HUES48 (cell line): ENCODE measurements at regions not wholly inside any gene's neighbourhood (a gene's known extent, or its start where the extent isn't known, plus 50 kb on each side); places are given as distances from the start of the nearest gene placed in this dataset.

Experiments used
- H3K27ac ChIP-seq: one replicate; pipeline ENCODE4 v1.7.0; 2013; ENCODE audit warnings: low read depth, low read length, inconsistent platforms
- H3K27me3 ChIP-seq: 2 replicates; pipeline ENCODE4 v1.6.1; 2013; ENCODE audit warnings: mild to moderate bottlenecking, low read length; ENCODE audit not compliant: control insufficient read depth, insufficient read depth
- H3K36me3 ChIP-seq: 2 replicates; pipeline ENCODE4 v1.6.1; 2013; ENCODE audit warnings: low read length; ENCODE audit not compliant: control insufficient read depth, insufficient read depth
- H3K4me1 ChIP-seq: 2 replicates; pipeline ENCODE4 v1.6.1; 2013; ENCODE audit warnings: mild to moderate bottlenecking, low read length; ENCODE audit not compliant: control insufficient read depth, insufficient read depth
- H3K4me3 ChIP-seq: 2 replicates; pipeline ENCODE4 v1.5.1; 2013; ENCODE audit warnings: mild to moderate bottlenecking, low read depth, low read length
- H3K9ac ChIP-seq: 2 replicates; pipeline ENCODE4 v1.6.1; 2013; ENCODE audit warnings: mild to moderate bottlenecking, low read depth, low read length, moderate library complexity
- H3K9me3 ChIP-seq: 2 replicates; pipeline ENCODE4 v1.6.1; 2013; ENCODE audit warnings: low read length; ENCODE audit not compliant: control insufficient read depth, insufficient read depth

GRCh38 chr12:124389138-124389724 lies 94.3 kb downstream of the RFLNA start:
- Histone ChIP-seq H3K36me3 (peaks cover 34% of the 10 kb centered on the region), H3K9ac (no peak overlapping the region; the same call in 1 of the 2 replicates), H3K9me3 (no peaks in the 10 kb centered on the region), H3K27ac (peak overlapping the region; percentile 64), H3K4me1 (peaks cover 7% of the 10 kb centered on the region; the same call in 1 of the 2 replicates), H3K27me3 (no peaks in the 10 kb centered on the region), H3K4me3 (peak overlapping the region; percentile 64)

- Histone ChIP-seq H3K27ac (peak overlapping the region; percentile 59), H3K36me3 (peaks cover 31% of the 10 kb centered on the region), H3K27me3 (no peaks in the 10 kb centered on the region), H3K4me3 (peak overlapping the region; percentile 64), H3K9me3 (no peaks in the 10 kb centered on the region), H3K9ac (no peak overlapping the region; the same call in 1 of the 2 replicates), H3K4me1 (peaks cover 7% of the 10 kb centered on the region; the same call in 1 of the 2 replicates)
Measured at GRCh38 chr12:124388679-124389137, 93.8 kb downstream of the RFLNA start.

- no peaks in the 10 kb centered on the region for H3K9me3 ChIP-seq
- H3K36me3 ChIP-seq: peaks cover 33% of the 10 kb centered on the region
- H3K9ac ChIP-seq: no peak overlapping the region
- H3K4me3 ChIP-seq: no peak overlapping the region; the same call in none of the 2 replicates
- no peaks in the 10 kb centered on the region for H3K27me3 ChIP-seq
- H3K4me1 ChIP-seq: peaks cover 7% of the 10 kb centered on the region; the same call in 1 of the 2 replicates
- no peak overlapping the region for H3K27ac ChIP-seq
Measured at GRCh38 chr12:124388038-124388671, 93.3 kb downstream of the RFLNA start.

- no peak overlapping the region for H3K9ac ChIP-seq
- no peak overlapping the region for H3K27ac ChIP-seq
- peaks cover 39% of the 10 kb centered on the region for H3K36me3 ChIP-seq
- H3K4me1 ChIP-seq: peaks cover 4% of the 10 kb centered on the region; the same call in 1 of the 2 replicates
- no peaks in the 10 kb centered on the region for H3K9me3 ChIP-seq
- H3K27me3 ChIP-seq: no peaks in the 10 kb centered on the region
- H3K4me3 ChIP-seq: no peak overlapping the region
Measured at GRCh38 chr12:124387528-124387911, 92.6 kb downstream of the RFLNA start.

GRCh38 chr12:124386661-124387527 lies 92.0 kb downstream of the RFLNA start:
- Histone ChIP-seq H3K27ac (peak overlapping the region; percentile 28), H3K4me3 (no peak overlapping the region), H3K36me3 (peaks cover 43% of the 10 kb centered on the region)

GRCh38 chr12:124386059-124386458 lies 91.2 kb downstream of the RFLNA start:
- H3K27me3 ChIP-seq: no peaks in the 10 kb centered on the region
- no peaks in the 10 kb centered on the region for H3K9me3 ChIP-seq
- H3K4me3 ChIP-seq: no peak overlapping the region
- H3K36me3 ChIP-seq: peaks cover 44% of the 10 kb centered on the region
- H3K4me1 ChIP-seq: no peaks in the 10 kb centered on the region
- H3K9ac ChIP-seq: no peak overlapping the region
- H3K27ac ChIP-seq: peak overlapping the region; percentile 51

More at GRCh38 chr12:124386661-124387527, 92.0 kb downstream of the RFLNA start:
- Histone ChIP-seq H3K9me3 (no peaks in the 10 kb centered on the region), H3K9ac (no peak overlapping the region; the same call in 1 of the 2 replicates), H3K4me1 (no peaks in the 10 kb centered on the region), H3K27me3 (no peaks in the 10 kb centered on the region)

GRCh38 chr12:124385219-124385969 lies 90.5 kb downstream of the RFLNA start:
- Histone ChIP-seq H3K4me3 (no peak overlapping the region), H3K27me3 (no peaks in the 10 kb centered on the region), H3K9ac (no peak overlapping the region), H3K9me3 (no peaks in the 10 kb centered on the region), H3K27ac (peak overlapping the region; percentile 66), H3K4me1 (no peaks in the 10 kb centered on the region), H3K36me3 (peaks cover 48% of the 10 kb centered on the region)

GRCh38 chr12:124384299-124384894 lies 89.5 kb downstream of the RFLNA start:
- H3K4me3 ChIP-seq: no peak overlapping the region
- no peak overlapping the region for H3K9ac ChIP-seq
- H3K36me3 ChIP-seq: peaks cover 54% of the 10 kb centered on the region
- no peaks in the 10 kb centered on the region for H3K9me3 ChIP-seq
- no peaks in the 10 kb centered on the region for H3K4me1 ChIP-seq
- no peaks in the 10 kb centered on the region for H3K27me3 ChIP-seq
- no peak overlapping the region for H3K27ac ChIP-seq

GRCh38 chr12:124383028-124383427 lies 88.1 kb downstream of the RFLNA start:
- Histone ChIP-seq H3K27ac (no peak overlapping the region), H3K9ac (no peak overlapping the region)

More at GRCh38 chr12:124383028-124383427, 88.1 kb downstream of the RFLNA start:
- Histone ChIP-seq H3K27me3 (no peaks in the 10 kb centered on the region), H3K4me3 (no peak overlapping the region), H3K36me3 (peaks cover 65% of the 10 kb centered on the region), H3K4me1 (no peaks in the 10 kb centered on the region), H3K9me3 (no peaks in the 10 kb centered on the region)
